Suprapubic skin (tissue), 4 donors: ENCODE measurements at regions not wholly inside any gene's neighbourhood (a gene's known extent, or its start where the extent isn't known, plus 50 kb on each side); places are given as distances from the start of the nearest gene placed in this dataset.

ENCODE experiments used
- EP300 ChIP-seq: sonication (generic); formaldehyde crosslinking; IDR thresholded peaks from one replicate; pipeline ENCODE4 v1.6.1; 2017; ENCODE audit warnings: antibody characterized with exemption
- POLR2A ChIP-seq, 2 donors: fragments of 450-650 bp; IDR thresholded peaks; one replicate each; pipeline ENCODE4 v1.6.1; 2017; ENCODE audit warnings: antibody characterized with exemption in 2 of 2, mild to moderate bottlenecking in 2 of 2, moderate library complexity in 2 of 2
- POLR2AphosphoS5 ChIP-seq, 3 donors: sonication (generic); formaldehyde crosslinking; IDR thresholded peaks; one replicate each; pipeline ENCODE4 v1.6.1; 2017; ENCODE audit warnings: antibody characterized with exemption in 3 of 3
- TF ChIP-seq, protein P1 (sequence below), 2 donors: fragments of 200-600 bp in 1 of 2; fragments of 450-650 bp in 1 of 2; sonication (generic) in 1 of 2; IDR thresholded peaks; one replicate each; pipeline ENCODE4 v1.5.1; 2016 to 2019; ENCODE audit warnings: antibody characterized with exemption in 2 of 2, mild to moderate bottlenecking in 1 of 2, moderate library complexity in 1 of 2

DNA sequence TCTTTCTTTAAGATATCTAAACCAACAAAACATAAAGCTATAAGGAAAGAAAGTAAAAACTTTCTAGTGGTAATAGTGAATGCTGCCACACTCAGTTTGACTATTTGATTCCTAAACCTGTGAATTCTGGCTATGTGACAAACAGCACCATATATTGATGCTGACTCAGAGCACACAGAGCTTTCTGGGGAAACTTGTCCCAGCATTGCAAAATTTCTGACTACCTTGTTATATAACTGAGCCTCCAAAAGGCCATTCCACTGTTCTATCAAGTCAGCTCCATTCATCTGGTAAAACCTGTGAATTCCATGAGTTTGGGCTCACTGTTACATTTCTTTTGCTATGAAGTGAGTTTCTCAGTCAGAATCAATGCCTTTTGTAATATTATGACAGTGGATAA, 1229.7 kb downstream of the PCDH18 start:
- no peak for TF ChIP-seq POLR2AphosphoS5 (IDR thresholded peaks at IDR 0.05)
- TF ChIP-seq, protein P1, sequence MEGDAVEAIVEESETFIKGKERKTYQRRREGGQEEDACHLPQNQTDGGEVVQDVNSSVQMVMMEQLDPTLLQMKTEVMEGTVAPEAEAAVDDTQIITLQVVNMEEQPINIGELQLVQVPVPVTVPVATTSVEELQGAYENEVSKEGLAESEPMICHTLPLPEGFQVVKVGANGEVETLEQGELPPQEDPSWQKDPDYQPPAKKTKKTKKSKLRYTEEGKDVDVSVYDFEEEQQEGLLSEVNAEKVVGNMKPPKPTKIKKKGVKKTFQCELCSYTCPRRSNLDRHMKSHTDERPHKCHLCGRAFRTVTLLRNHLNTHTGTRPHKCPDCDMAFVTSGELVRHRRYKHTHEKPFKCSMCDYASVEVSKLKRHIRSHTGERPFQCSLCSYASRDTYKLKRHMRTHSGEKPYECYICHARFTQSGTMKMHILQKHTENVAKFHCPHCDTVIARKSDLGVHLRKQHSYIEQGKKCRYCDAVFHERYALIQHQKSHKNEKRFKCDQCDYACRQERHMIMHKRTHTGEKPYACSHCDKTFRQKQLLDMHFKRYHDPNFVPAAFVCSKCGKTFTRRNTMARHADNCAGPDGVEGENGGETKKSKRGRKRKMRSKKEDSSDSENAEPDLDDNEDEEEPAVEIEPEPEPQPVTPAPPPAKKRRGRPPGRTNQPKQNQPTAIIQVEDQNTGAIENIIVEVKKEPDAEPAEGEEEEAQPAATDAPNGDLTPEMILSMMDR (IDR thresholded peaks at IDR 0.05) = no peak
- TF ChIP-seq POLR2A (IDR thresholded peaks at IDR 0.05) = no peak
- TF ChIP-seq EP300 = no peak
